Ishikawa (cell line): ENCODE measurements at regions not wholly inside any gene's neighbourhood (a gene's known extent, or its start where the extent isn't known, plus 50 kb on each side); places are given as distances from the start of the nearest gene placed in this dataset.

Experiments used
- CEBPB ChIP-seq: IDR thresholded peaks from 2 replicates; pipeline ENCODE4 v1.6.1; 2012
- CREB1 ChIP-seq: IDR thresholded peaks from 2 replicates; pipeline ENCODE4 v1.6.1; 2012; ENCODE audit warnings: low read depth
- EGR1 ChIP-seq: IDR thresholded peaks from 2 replicates; pipeline ENCODE4 v1.6.1; 2012
- EP300 ChIP-seq: IDR thresholded peaks from 2 replicates; pipeline ENCODE4 v1.6.1; 2012; ENCODE audit warnings: borderline replicate concordance
- FOXM1 ChIP-seq: IDR thresholded peaks from 2 replicates; pipeline ENCODE4 v1.6.1; 2012; ENCODE audit warnings: low read depth, borderline replicate concordance
- NFIC ChIP-seq: IDR thresholded peaks from 2 replicates; pipeline ENCODE4 v1.6.1; 2012
- TAF1 ChIP-seq: IDR thresholded peaks from 2 replicates; pipeline ENCODE4 v1.6.1; 2012; ENCODE audit warnings: low read depth, mild to moderate bottlenecking
- TF ChIP-seq, protein P1 (sequence below): IDR thresholded peaks from 2 replicates; pipeline ENCODE4 v1.6.1; 2012; ENCODE audit warnings: low read depth, mild to moderate bottlenecking
- TF ChIP-seq, protein P2 (sequence below): IDR thresholded peaks from 2 replicates; pipeline ENCODE4 v1.6.1; 2012
- TF ChIP-seq, protein P3 (sequence below): IDR thresholded peaks from 2 replicates; pipeline ENCODE4 v1.6.1; 2012

DNA sequence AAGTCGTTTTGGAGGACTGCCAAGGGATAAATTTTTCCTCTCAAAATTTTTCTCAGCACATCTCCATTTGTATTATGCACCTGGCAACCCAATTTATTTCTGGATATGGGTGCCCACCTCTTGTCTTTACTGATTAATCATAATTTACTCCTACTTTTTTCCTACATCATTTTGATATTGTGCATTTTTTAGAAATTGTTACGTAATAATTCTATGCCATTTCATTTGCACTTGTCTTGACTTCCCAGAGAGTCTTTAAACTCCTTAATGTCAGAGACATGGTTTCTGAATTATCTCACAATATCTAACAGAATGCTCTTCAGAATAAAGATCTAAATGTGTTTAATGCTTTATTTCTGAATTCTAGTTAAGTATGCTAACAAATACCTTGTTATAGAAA is 113.1 kb downstream of the TMTC3 start:
- no peak for TF ChIP-seq CEBPB
- no peak for TF ChIP-seq TAF1
- TF ChIP-seq, protein P1, sequence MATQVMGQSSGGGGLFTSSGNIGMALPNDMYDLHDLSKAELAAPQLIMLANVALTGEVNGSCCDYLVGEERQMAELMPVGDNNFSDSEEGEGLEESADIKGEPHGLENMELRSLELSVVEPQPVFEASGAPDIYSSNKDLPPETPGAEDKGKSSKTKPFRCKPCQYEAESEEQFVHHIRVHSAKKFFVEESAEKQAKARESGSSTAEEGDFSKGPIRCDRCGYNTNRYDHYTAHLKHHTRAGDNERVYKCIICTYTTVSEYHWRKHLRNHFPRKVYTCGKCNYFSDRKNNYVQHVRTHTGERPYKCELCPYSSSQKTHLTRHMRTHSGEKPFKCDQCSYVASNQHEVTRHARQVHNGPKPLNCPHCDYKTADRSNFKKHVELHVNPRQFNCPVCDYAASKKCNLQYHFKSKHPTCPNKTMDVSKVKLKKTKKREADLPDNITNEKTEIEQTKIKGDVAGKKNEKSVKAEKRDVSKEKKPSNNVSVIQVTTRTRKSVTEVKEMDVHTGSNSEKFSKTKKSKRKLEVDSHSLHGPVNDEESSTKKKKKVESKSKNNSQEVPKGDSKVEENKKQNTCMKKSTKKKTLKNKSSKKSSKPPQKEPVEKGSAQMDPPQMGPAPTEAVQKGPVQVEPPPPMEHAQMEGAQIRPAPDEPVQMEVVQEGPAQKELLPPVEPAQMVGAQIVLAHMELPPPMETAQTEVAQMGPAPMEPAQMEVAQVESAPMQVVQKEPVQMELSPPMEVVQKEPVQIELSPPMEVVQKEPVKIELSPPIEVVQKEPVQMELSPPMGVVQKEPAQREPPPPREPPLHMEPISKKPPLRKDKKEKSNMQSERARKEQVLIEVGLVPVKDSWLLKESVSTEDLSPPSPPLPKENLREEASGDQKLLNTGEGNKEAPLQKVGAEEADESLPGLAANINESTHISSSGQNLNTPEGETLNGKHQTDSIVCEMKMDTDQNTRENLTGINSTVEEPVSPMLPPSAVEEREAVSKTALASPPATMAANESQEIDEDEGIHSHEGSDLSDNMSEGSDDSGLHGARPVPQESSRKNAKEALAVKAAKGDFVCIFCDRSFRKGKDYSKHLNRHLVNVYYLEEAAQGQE: no peak
- TF ChIP-seq, protein P2, sequence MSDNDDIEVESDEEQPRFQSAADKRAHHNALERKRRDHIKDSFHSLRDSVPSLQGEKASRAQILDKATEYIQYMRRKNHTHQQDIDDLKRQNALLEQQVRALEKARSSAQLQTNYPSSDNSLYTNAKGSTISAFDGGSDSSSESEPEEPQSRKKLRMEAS: no peak
- TF ChIP-seq EGR1: no peak
- no peak for TF ChIP-seq EP300
- no peak for TF ChIP-seq CREB1
- no peak for TF ChIP-seq FOXM1
- TF ChIP-seq NFIC: no peak
- TF ChIP-seq, protein P3, sequence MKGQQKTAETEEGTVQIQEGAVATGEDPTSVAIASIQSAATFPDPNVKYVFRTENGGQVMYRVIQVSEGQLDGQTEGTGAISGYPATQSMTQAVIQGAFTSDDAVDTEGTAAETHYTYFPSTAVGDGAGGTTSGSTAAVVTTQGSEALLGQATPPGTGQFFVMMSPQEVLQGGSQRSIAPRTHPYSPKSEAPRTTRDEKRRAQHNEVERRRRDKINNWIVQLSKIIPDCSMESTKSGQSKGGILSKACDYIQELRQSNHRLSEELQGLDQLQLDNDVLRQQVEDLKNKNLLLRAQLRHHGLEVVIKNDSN: no peak
